ENCODE measurements at regions not wholly inside any gene's neighbourhood (a gene's known extent, or its start where the extent isn't known, plus 50 kb on each side); places are given as distances from the start of the nearest gene placed in this dataset.
A peak's percentile ranks its signal among the peaks of the same experiment; 100 is the strongest.

DNA sequence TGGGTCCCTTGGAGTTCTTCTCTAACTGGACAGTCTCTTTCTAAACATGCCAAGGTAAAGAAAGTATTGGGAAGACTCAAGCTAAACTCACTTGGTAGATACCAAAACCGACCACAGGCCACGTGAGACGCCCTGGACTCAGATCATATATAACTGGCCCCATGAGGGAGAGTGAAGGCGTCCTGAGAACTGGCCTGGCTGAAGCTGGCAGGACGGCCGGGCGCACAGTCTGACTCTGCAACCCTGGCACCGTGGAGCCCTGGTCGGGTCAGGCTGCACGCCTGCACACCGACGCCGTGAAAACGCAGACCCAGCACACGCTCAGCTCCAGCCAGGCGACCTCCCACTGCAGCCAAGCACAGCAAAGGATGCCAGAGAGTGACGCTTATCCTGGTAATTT, 122.5 kb upstream of the SPACA7 start:
- H3K36me3 ChIP-seq (ENCODE audit: low read depth, missing control alignments) = no peaks in the 10 kb centered on the region
- TF ChIP-seq, protein P1, sequence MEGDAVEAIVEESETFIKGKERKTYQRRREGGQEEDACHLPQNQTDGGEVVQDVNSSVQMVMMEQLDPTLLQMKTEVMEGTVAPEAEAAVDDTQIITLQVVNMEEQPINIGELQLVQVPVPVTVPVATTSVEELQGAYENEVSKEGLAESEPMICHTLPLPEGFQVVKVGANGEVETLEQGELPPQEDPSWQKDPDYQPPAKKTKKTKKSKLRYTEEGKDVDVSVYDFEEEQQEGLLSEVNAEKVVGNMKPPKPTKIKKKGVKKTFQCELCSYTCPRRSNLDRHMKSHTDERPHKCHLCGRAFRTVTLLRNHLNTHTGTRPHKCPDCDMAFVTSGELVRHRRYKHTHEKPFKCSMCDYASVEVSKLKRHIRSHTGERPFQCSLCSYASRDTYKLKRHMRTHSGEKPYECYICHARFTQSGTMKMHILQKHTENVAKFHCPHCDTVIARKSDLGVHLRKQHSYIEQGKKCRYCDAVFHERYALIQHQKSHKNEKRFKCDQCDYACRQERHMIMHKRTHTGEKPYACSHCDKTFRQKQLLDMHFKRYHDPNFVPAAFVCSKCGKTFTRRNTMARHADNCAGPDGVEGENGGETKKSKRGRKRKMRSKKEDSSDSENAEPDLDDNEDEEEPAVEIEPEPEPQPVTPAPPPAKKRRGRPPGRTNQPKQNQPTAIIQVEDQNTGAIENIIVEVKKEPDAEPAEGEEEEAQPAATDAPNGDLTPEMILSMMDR (IDR thresholded peaks at IDR 0.05) = no peak
- TF ChIP-seq POLR2A (IDR thresholded peaks at IDR 0.05) = no peak
- no peak overlapping the region for H3K4me3 ChIP-seq
- intact Hi-C loops (cut with DNase I; ENCODE audit: low total_unique reads) = no loop called here
- peak; percentile 4 for DNase-seq
- no peak overlapping the region for H3K27ac ChIP-seq
- no peaks in the 10 kb centered on the region for H3K4me1 ChIP-seq
- no peaks in the 10 kb centered on the region for H3K9me3 ChIP-seq
- WGBS, 2 donors = 91 to 92% methylated on average over 17 of the region's 17 CpGs
- no peaks in the 10 kb centered on the region for H3K27me3 ChIP-seq

DNA sequence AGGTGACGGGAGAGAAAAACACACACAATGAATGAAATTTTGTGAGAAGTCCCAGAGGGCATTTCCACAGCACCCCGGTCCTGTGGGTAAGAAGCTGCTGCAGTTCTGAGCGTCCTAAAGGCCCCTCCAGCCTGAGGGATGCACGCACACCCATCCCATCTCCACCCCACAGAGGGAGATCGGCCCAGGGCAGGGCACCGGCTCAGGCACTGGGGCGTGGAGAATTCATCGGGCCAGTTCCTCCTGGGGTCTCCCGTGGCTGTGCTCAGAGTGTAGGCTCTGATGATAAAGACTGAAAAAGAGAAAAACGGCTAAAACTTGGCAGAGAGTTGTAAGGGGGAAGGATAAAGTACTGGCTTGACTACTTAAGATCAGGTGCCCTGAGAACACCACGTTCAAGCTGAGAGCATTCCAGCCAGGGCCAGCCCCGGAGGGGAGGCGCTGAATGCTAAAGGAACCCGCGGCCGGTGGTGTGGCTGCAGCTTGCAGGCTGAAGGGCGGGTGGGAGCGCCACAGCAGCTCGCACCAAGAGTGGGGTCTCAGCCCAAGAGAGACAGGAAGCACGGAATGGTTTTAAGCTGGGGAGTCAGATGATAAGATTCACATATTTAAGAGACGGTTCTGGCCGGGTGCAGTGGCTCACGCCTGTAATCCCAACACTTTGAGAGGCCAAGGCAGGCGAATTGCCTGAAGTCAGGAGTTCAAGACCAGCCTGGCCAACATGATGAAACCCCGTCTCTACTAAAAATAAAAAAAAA, 121.9 kb upstream of the SPACA7 start:
- 73 to 75% methylated on average over 22 to 25 of the region's 25 CpGs for WGBS, 2 donors
- Histone ChIP-seq H3K4me3 (no peak overlapping the region), H3K9me3 (no peaks in the 10 kb centered on the region), H3K27ac (no peak overlapping the region), H3K36me3 (ENCODE audit: low read depth, missing control alignments) (no peaks in the 10 kb centered on the region), H3K4me1 (no peaks in the 10 kb centered on the region), H3K27me3 (no peaks in the 10 kb centered on the region)
- intact Hi-C loops (cut with DNase I; ENCODE audit: low total_unique reads) = no loop called here
- DNase-seq = no peak
- TF ChIP-seq, protein P1 (IDR thresholded peaks at IDR 0.05) = no peak
- TF ChIP-seq POLR2A (IDR thresholded peaks at IDR 0.05) = no peak

DNA sequence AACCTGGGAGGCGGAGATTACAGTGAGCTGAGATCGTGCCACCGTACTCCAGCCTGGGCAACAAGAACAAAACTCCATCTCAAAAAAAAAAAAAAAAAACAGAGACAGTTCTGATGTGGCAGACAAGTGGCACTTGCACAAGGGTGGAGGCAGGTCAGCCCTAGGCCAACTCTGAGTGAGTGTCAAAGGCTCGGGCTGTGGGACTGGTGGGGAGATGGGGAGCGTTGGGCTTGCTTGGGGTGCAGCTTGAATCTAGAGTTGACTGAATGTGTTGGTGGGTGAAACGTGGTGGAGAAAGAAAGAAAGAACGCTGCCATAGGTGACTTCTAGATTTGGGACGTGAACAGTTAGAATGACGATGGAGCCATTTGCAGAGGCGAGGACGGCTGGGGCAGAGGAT, 121.3 kb upstream of the SPACA7 start:
- Histone ChIP-seq H3K4me3 (no peak overlapping the region), H3K4me1 (no peaks in the 10 kb centered on the region), H3K27me3 (no peaks in the 10 kb centered on the region), H3K9me3 (no peaks in the 10 kb centered on the region), H3K27ac (no peak overlapping the region), H3K36me3 (ENCODE audit: low read depth, missing control alignments) (no peaks in the 10 kb centered on the region)
- TF ChIP-seq, protein P1 (IDR thresholded peaks at IDR 0.05) = no peak
- no peak for TF ChIP-seq POLR2A (IDR thresholded peaks at IDR 0.05)
- 88 to 94% methylated on average over 11 of the region's 11 CpGs for WGBS, 2 donors
- no peak for DNase-seq
- intact Hi-C loops (cut with DNase I; ENCODE audit: low total_unique reads) = no loop called here

DNA sequence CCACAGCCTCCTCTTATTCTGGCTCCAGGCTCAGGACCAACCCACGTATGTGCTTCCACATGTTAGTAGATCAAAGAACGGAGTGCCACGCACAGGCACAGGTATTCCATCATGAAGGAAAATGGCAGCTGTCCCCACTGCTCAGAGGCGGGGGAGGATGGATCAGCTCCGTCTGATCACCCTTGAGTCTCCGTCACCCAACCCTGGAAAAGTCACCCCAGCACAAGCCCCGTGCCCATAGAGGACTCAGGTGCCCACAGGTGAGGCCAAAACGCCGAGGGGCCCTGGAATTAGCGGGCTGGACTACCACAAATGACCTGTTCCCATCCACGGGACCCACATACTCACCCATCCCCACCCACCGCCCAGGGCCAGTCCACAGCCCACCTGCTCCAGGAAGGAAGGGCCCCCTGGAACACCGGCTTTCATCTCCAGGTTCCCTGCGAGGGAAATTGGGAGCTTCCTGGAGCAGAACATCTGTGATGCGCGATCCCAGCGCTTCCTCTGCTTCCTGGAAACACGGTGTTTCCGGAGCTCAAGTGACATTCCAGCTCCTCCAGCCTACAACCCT, 120.5 kb upstream of the SPACA7 start:
- no peaks in the 10 kb centered on the region for H3K4me1 ChIP-seq
- 90 to 92% methylated on average over 12 to 19 of the region's 19 CpGs for WGBS, 2 donors
- DNase-seq = no peak
- intact Hi-C loops (cut with DNase I; ENCODE audit: low total_unique reads) = no loop called here
- no peaks in the 10 kb centered on the region for H3K9me3 ChIP-seq
- TF ChIP-seq, protein P1 (IDR thresholded peaks at IDR 0.05) = no peak
- TF ChIP-seq POLR2A (IDR thresholded peaks at IDR 0.05) = no peak
- no peak overlapping the region for H3K27ac ChIP-seq
- H3K36me3 ChIP-seq (ENCODE audit: low read depth, missing control alignments) = no peaks in the 10 kb centered on the region
- H3K4me3 ChIP-seq = no peak overlapping the region
- no peaks in the 10 kb centered on the region for H3K27me3 ChIP-seq

Measured in testis (tissue), 2 donors.